Adrenal gland (tissue), 5 donors: ENCODE measurements at regions not wholly inside any gene's neighbourhood (a gene's known extent, or its start where the extent isn't known, plus 50 kb on each side); places are given as distances from the start of the nearest gene placed in this dataset.

Source experiments
- POLR2A ChIP-seq, 2 donors: fragments of 450-650 bp; IDR thresholded peaks; one replicate each; pipeline ENCODE4 v1.6.1; 2017; ENCODE audit warnings: antibody characterized with exemption in 2 of 2, mild to moderate bottlenecking in 2 of 2, moderate library complexity in 1 of 2
- TF ChIP-seq, protein P1 (sequence below), 6 experiments: fragments of 450-650 bp in 4 of 6; fragments of 200-600 bp in 2 of 6; sonication (generic) in 1 of 6; IDR thresholded peaks; 1 replicate in 5 of 6; 2 replicates in 1 of 6; pipeline versions ENCODE4 v1.5.1 to v1.8.0; 2016 to 2021; ENCODE audit warnings: antibody characterized with exemption in 6 of 6, mild to moderate bottlenecking in 2 of 6, moderate library complexity in 1 of 6
- donor health status: DM: no; HTN: no; CAD: no.

GRCh38 chr4:123577225-123577906 lies 180.8 kb downstream of the SPRY1 start:
- TF ChIP-seq, protein P1, sequence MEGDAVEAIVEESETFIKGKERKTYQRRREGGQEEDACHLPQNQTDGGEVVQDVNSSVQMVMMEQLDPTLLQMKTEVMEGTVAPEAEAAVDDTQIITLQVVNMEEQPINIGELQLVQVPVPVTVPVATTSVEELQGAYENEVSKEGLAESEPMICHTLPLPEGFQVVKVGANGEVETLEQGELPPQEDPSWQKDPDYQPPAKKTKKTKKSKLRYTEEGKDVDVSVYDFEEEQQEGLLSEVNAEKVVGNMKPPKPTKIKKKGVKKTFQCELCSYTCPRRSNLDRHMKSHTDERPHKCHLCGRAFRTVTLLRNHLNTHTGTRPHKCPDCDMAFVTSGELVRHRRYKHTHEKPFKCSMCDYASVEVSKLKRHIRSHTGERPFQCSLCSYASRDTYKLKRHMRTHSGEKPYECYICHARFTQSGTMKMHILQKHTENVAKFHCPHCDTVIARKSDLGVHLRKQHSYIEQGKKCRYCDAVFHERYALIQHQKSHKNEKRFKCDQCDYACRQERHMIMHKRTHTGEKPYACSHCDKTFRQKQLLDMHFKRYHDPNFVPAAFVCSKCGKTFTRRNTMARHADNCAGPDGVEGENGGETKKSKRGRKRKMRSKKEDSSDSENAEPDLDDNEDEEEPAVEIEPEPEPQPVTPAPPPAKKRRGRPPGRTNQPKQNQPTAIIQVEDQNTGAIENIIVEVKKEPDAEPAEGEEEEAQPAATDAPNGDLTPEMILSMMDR (IDR thresholded peaks at IDR 0.05): no peak
- TF ChIP-seq POLR2A (IDR thresholded peaks at IDR 0.05): no peak
